Iris pigment epithelial cell (primary cell): ENCODE measurements at regions not wholly inside any gene's neighbourhood (a gene's known extent, or its start where the extent isn't known, plus 50 kb on each side); places are given as distances from the start of the nearest gene placed in this dataset.

ENCODE experiments used
- DNase-seq: peaks from one replicate; pipeline ENCODE4 v3.0.0-alpha.2; 2011; ENCODE audit warnings: low read depth

DNA sequence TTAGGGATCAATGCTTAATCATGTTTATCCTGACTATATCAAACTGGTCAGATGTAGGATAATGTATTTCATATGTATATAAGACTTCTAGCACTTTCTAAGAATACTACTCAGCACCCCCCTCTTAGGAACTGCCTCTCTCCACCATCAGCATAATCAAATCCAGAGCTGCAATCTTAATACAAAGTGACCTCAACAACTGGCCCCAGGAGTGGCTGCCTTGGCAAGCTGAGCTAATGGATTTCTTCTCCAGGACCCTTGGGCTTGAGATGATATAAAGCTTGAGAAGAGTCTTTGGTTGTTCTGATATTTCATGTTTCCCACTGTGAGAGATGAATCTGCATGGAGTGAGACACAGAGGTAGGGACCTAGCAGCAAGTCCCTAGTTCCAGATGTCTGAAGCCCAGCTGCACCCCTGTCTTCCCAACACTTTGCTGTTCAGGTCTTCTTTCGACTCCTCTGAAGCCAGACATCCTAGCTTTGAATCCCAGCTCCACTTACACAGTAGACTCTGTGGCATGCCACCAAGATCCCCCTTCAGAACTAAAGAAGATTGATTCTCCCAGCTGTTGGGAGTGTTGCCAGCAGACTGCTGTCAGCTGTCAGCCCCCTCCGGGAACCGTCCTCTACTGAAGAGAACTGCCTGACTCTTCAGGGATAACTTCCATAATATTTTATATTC is 309.3 kb upstream of the UBE2E2 start:
- DNase-seq: no peak

DNA sequence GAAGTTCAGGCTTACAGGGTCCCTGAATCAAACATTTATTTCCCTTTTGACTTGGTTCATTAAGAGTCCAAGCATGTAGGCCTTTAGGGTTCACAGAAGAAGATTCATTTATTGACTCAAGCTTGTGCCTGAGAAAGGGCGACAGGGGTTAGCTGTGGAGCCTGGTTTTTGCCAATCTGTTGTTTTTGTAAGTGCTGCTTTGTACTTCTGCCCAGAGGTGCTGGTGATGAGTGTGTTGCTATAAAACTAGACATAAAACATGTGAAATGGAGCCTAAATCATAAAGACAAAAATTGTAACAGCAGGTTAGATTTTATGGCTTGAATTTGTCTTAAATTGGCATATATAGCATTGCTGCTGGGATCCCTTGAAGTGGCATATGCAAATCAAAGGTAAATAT is 308.3 kb upstream of the UBE2E2 start:
- DNase-seq: no peak

DNA sequence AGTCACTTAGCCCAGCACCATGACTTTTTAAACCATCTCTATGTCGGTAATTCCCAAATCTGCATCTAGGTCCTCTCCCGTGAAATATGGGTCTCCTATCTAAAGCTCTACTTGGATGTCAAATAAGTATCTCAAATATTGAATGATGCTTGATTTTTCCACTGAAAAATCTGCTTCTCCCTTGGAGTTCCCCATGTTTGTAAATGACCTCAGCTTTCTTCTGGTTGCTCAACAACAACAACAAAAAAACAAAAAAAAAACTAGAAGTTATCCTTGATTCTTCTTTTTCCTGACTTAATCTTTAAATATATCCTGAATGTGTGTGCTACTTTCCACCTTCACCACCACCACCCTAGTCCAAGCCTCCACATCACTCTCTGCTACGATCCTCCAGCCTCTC is 307.5 kb upstream of the UBE2E2 start:
- no peak for DNase-seq

- no peak for DNase-seq
Observed at GRCh38 chr3:22898558-22898957, 304.6 kb upstream of the UBE2E2 start.

GRCh38 chr3:22899441-22899840 is 303.7 kb upstream of the UBE2E2 start:
- DNase-seq: no peak

DNA sequence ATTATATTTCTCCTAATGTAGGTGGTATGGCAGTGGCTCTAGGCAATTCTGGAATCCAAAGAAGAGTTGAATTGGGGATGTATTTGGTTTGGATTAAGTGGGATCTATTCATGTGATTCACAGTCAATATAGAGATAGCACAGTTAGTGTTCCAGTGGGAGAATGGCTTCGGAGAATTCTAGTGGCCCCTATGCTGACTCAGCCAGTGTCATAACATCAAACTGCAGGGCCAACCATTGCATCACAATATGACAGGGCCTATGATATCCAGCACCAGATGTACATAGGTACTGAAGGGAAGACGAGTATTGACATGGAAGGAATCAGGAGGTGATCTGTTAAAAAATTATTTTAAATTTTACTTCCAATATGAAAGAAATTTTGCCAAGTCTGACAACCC is 302.8 kb upstream of the UBE2E2 start:
- no peak for DNase-seq

DNA sequence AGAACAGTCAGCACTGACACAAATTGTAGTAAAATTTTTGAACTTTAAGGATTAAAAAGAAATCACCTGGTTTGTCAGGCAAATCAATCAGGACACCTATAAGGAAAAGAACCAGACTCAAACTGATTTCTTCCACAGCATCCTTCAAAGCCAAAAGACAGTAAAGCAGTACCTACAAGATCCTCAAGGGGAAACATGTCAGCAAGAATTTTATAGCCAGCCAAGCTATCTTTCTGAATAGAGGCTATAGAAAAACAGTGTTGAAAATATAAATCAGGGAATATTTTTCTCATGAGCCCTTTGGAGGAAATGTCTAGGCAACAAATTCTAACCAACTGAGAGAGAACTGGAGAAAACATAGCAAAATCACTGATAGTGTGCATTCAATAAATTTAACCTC is 301.4 kb upstream of the UBE2E2 start:
- no peak for DNase-seq

GRCh38 chr3:22907161-22907780 is 295.9 kb upstream of the UBE2E2 start:
- peak; percentile 5 for DNase-seq

DNA sequence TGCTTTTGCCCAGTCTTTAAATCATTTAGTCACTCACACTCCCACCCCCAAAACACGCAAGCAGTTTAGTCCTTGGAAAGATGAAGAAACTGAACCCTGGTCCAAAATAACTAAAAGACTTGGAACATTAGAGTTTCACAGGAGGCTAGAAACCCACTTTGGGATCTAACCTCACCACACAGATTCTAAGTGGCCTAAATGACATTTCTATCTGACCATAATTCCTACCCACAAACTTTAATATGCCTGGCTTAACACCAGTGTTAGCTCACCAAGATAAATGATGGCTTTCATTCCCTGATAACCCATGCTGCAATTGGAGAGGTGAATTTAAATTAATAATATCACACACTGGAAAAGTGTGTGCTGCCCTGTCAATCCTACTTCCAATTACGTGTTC is 295.3 kb upstream of the UBE2E2 start:
- no peak for DNase-seq

- no peak for DNase-seq
Observed at GRCh38 chr3:22908989-22909507, 294.1 kb upstream of the UBE2E2 start.

GRCh38 chr3:22916933-22917332 is 286.2 kb upstream of the UBE2E2 start:
- DNase-seq: no peak

GRCh38 chr3:22920006-22920405 is 283.1 kb upstream of the UBE2E2 start:
- DNase-seq: no peak

DNA sequence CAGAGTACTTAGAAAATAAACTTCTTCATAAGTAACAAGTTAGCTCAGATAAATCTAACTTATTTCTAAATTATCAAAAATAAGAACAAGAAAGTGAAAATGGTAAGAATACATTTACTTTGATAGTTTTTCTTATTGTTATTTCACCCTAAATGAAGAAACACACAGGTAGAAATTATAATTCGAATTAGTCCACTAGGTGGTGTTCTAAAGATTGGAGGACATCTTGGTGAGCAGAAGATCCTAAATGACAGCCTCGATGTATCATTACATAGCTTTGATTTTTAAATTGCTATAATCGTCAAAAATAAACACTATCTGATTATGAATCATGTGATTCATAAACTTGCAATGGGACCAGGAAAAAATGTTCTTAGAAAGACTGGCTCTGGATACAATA is 280.8 kb upstream of the UBE2E2 start:
- peak; percentile 3 for DNase-seq

DNA sequence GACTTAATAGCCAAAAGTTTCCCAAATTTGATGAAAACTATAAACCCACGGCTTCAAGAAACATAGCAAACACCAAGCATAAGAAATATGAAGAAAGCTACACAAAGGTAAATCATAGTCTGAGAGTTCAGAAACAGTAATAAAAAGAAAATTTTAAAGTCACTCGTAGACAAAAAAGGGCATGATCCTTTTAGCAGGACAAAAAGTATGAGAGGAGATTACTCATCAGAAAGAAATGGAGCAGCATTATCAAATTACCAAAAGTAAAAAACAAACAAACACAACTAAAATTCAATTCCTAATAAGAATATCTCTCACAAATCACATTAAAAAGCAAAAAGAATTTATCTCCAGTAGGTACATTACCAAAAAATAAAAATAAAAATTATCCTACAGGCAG is 279.4 kb upstream of the UBE2E2 start:
- DNase-seq: no peak

DNA sequence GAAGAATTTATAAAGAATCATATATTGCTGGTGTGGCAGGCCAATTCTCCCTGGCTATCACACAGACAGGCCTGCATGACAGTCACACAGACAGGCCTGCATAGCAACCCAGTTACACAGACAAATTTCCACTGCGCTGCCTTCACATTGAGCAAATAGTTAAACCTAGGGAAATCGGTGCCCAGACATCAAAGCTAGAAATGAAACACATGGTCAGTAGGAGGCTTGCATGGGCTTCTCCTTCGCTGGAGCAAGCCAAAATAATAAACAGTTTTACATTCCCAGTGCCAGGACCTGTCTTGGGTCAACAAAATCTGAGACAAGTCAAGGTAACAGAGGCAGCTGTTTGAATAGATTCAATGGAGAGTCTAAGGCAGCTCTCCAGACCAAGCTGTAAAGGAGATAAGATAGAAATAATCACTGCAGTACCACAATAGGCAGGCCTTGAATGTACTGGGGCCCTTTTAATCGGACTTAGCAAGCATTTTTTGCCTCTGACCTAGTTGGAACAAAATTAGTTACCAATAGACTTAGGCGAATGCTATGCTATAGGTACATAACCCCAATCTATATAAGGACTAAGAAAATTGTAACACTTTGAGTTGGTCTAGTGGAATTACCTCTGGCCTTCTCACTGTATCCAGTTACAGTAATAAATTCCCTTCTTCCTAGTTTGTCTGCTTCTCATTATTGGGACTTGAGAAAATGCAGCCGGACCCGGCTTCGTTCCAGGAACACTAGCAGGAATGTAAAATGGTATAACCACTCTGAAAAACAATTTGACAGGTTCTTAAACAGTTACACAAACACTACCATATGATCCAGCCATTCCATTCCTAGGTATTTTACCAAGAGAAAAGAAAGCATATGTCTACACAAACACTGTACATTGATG is 274.7 kb upstream of the UBE2E2 start:
- no peak for DNase-seq

GRCh38 chr3:22933051-22933840 is 269.9 kb upstream of the UBE2E2 start:
- DNase-seq: no peak

DNA sequence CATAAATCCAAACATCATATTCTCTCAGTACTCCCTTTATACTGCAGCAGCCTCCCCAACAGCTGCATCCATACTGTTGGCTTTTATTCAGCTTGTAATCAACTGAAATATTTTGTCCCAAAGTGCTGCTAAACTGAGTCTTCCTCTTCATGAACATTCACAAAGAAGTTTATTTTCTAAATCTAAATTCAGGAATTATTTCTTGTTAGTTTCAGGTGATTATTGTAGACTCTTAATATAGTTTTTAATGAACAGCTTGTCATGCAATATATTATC is 269.3 kb upstream of the UBE2E2 start:
- DNase-seq: no peak

DNA sequence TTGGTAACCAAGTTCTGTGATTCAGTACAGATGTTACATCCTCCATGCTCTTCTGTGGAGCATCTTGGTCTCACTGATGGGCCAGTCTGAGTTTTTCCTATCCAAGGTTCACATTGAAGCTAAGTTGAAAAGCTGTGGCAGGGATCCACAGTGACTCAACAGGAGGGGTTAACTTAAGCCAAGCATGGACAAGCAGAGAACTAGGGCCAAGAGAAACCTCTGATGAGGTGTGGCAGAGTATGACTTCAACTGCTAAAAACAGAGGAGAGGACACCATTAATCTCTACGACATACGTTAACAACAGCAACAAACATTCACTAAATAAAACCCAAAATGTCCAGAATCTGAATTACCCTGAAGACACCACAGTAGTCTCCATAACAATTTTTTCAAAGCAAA is 268.1 kb upstream of the UBE2E2 start:
- no peak for DNase-seq

DNA sequence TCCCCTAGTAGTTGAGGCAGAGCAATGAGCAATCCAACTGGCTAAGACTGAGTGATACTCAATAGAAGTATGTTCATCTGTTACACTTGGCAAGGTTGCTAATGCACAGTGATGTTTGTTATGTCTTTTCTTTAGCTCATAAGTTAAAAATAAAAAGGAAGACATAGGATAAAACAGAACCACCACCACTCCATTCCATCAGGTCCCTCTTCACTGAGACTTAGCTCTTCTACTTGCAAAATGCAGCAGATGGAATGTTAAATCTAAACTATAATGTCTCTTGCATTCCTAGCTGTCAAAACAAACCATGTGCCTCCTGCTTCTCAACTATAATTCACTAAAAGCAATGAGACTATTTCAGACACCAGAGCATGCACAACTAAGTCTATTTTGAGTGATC is 265.6 kb upstream of the UBE2E2 start:
- peak; percentile 4 for DNase-seq

DNA sequence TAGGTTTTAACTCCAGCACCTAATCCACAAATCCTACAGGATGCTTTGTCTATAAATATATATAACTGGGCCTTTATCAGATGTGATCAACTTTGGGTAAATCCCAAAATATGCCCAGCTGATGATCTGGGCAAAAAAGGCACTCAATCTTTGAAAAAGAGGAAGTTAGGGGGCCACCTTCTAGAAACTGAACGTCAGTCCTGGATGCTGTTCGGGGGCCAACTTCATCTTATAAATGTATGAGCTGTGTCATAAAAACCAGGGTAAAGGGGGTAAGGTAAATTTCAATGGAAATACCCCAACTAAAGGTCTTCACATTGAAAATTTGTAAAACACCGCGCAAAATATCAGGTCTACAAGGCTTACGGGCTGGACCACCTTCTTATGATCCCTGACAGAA is 264.4 kb upstream of the UBE2E2 start:
- no peak for DNase-seq

- peak; percentile 36 for DNase-seq
Observed at GRCh38 chr3:22939349-22939748, 263.8 kb upstream of the UBE2E2 start.

- no peak for DNase-seq
Observed at GRCh38 chr3:22940285-22940684, 262.8 kb upstream of the UBE2E2 start.
